Muscle layer of duodenum (tissue), 2 donors: ENCODE measurements at regions not wholly inside any gene's neighbourhood (a gene's known extent, or its start where the extent isn't known, plus 50 kb on each side); places are given as distances from the start of the nearest gene placed in this dataset.
"Not testable (repeated sequence)": the region's sequence is repeated elsewhere in the genome, so short reads cannot be mapped to it uniquely, and the experiment has no call there.

Experiments used
- H3K27ac ChIP-seq: one replicate; pipeline ENCODE4 v1.7.0; 2013; ENCODE audit warnings: mild to moderate bottlenecking, low read length
- H3K27me3 ChIP-seq: one replicate; pipeline ENCODE4 v1.7.0; 2013; ENCODE audit warnings: low read depth, mild to moderate bottlenecking, control low read depth, low read length
- H3K36me3 ChIP-seq, 2 donors: one replicate each; pipeline ENCODE4 v1.7.0; 2013; ENCODE audit warnings: low read length in 2 of 2, control low read depth in 1 of 2, mild to moderate bottlenecking in 1 of 2; ENCODE audit not compliant: insufficient read depth in 2 of 2, control insufficient read depth in 1 of 2
- H3K4me1 ChIP-seq, 2 donors: one replicate each; pipeline ENCODE4 v1.7.0; 2013; ENCODE audit warnings: low read length in 2 of 2, mild to moderate bottlenecking in 2 of 2, control low read depth in 1 of 2, moderate library complexity in 1 of 2; ENCODE audit not compliant: insufficient read depth in 2 of 2, control insufficient read depth in 1 of 2
- H3K4me3 ChIP-seq, 2 donors: one replicate each; pipeline ENCODE4 v1.7.0; 2013; ENCODE audit warnings: low read length in 2 of 2, low read depth in 1 of 2, mild to moderate bottlenecking in 1 of 2
- H3K9me3 ChIP-seq, 2 donors: one replicate each; pipeline ENCODE4 v1.7.0; 2013; ENCODE audit warnings: low read length in 2 of 2, control low read depth in 1 of 2, mild to moderate bottlenecking in 1 of 2; ENCODE audit not compliant: control insufficient read depth in 1 of 2
- donor health status: healthy.

- Histone ChIP-seq H3K4me3 (no peak overlapping the region), H3K27ac (no peak overlapping the region), H3K9me3 (no peaks in the 10 kb centered on the region), H3K36me3 (no peaks in the 10 kb centered on the region), H3K4me1 (peaks cover 0 to 3% of the 10 kb centered on the region in 2 donors), H3K27me3 (no peaks in the 10 kb centered on the region)
Observed at GRCh38 chr7:112926018-112926417, 135.8 kb upstream of the TMEM168 start.

GRCh38 chr7:112922546-112922945 is 132.4 kb upstream of the TMEM168 start:
- not testable (repeated sequence) for H3K27ac ChIP-seq, H3K36me3 ChIP-seq, H3K4me1 ChIP-seq, H3K9me3 ChIP-seq, H3K27me3 ChIP-seq, H3K4me3 ChIP-seq

GRCh38 chr7:112916431-112916830 is 126.2 kb upstream of the TMEM168 start:
- H3K27me3 ChIP-seq, H3K36me3 ChIP-seq, H3K9me3 ChIP-seq, H3K4me3 ChIP-seq, H3K27ac ChIP-seq, H3K4me1 ChIP-seq: not testable (repeated sequence)

- Histone ChIP-seq H3K27me3 (no peaks in the 10 kb centered on the region), H3K4me3 (no peak overlapping the region), H3K4me1 (no peaks in the 10 kb centered on the region), H3K36me3 (peaks cover 11 to 19% of the 10 kb centered on the region in 2 donors), H3K9me3 (peaks cover 0 to 10% of the 10 kb centered on the region in 2 donors), H3K27ac (no peak overlapping the region)
Observed at GRCh38 chr7:112908086-112908485, 117.9 kb upstream of the TMEM168 start.

- Histone ChIP-seq H3K9me3 (peaks cover 0 to 10% of the 10 kb centered on the region in 2 donors), H3K27ac (no peak overlapping the region), H3K27me3 (no peaks in the 10 kb centered on the region), H3K4me3 (no peak overlapping the region), H3K4me1 (no peaks in the 10 kb centered on the region), H3K36me3 (peaks cover 11 to 19% of the 10 kb centered on the region in 2 donors)
Observed at GRCh38 chr7:112907658-112908057, 117.5 kb upstream of the TMEM168 start.

- H3K36me3 ChIP-seq = peaks cover 8 to 15% of the 10 kb centered on the region in 2 donors
- no peaks in the 10 kb centered on the region for H3K27me3 ChIP-seq
- H3K9me3 ChIP-seq = peaks cover 0 to 10% of the 10 kb centered on the region in 2 donors
- H3K27ac ChIP-seq = no peak overlapping the region
- no peaks in the 10 kb centered on the region for H3K4me1 ChIP-seq
- H3K4me3 ChIP-seq = no peak overlapping the region
Observed at GRCh38 chr7:112905950-112906349, 115.8 kb upstream of the TMEM168 start.

GRCh38 chr7:112905413-112905812 is 115.2 kb upstream of the TMEM168 start:
- Histone ChIP-seq H3K4me1 (no peaks in the 10 kb centered on the region), H3K27ac (no peak overlapping the region), H3K4me3 (no peak overlapping the region), H3K36me3 (peaks cover 3 to 11% of the 10 kb centered on the region in 2 donors), H3K27me3 (no peaks in the 10 kb centered on the region), H3K9me3 (peaks cover 0 to 10% of the 10 kb centered on the region in 2 donors)

GRCh38 chr7:112898432-112899290 is 108.5 kb upstream of the TMEM168 start:
- no peak overlapping the region for H3K27ac ChIP-seq
- no peaks in the 10 kb centered on the region for H3K27me3 ChIP-seq
- H3K36me3 ChIP-seq = peaks cover 0 to 15% of the 10 kb centered on the region in 2 donors
- H3K4me3 ChIP-seq = no peak overlapping the region
- no peaks in the 10 kb centered on the region for H3K9me3 ChIP-seq
- H3K4me1 ChIP-seq = peaks cover 0 to 3% of the 10 kb centered on the region in 2 donors

GRCh38 chr7:112897839-112898431 is 107.7 kb upstream of the TMEM168 start:
- H3K4me1 ChIP-seq = peaks cover 0 to 3% of the 10 kb centered on the region in 2 donors
- H3K27ac ChIP-seq = no peak overlapping the region
- H3K27me3 ChIP-seq = no peaks in the 10 kb centered on the region
- H3K36me3 ChIP-seq = peaks cover 0 to 22% of the 10 kb centered on the region in 2 donors
- no peaks in the 10 kb centered on the region for H3K9me3 ChIP-seq
- no peak overlapping the region for H3K4me3 ChIP-seq

GRCh38 chr7:112896026-112896601 is 105.9 kb upstream of the TMEM168 start:
- peaks cover 0 to 3% of the 10 kb centered on the region in 2 donors for H3K4me1 ChIP-seq
- H3K4me3 ChIP-seq = no peak overlapping the region
- H3K9me3 ChIP-seq = no peaks in the 10 kb centered on the region
- no peaks in the 10 kb centered on the region for H3K27me3 ChIP-seq
- H3K36me3 ChIP-seq = peaks cover 0 to 22% of the 10 kb centered on the region in 2 donors
- H3K27ac ChIP-seq = no peak overlapping the region

- Histone ChIP-seq H3K9me3 (no peaks in the 10 kb centered on the region), H3K36me3 (peaks cover 0 to 17% of the 10 kb centered on the region in 2 donors), H3K27me3 (no peaks in the 10 kb centered on the region), H3K4me3 (no peak overlapping the region), H3K27ac (no peak overlapping the region), H3K4me1 (peaks cover 0 to 3% of the 10 kb centered on the region in 2 donors)
Observed at GRCh38 chr7:112892263-112892662, 102.1 kb upstream of the TMEM168 start.
